Activated CD8-positive, alpha-beta T cell treated with anti-CD3 and anti-CD28 coated beads for 36 hours (primary cell): ENCODE measurements at regions not wholly inside any gene's neighbourhood (a gene's known extent, or its start where the extent isn't known, plus 50 kb on each side); places are given as distances from the start of the nearest gene placed in this dataset.

Source experiments
- ATAC-seq: fragments of 200-7000 bp; cut with Tn5 transposase; one replicate; pipeline ENCODE4 v1.10.0; 2021; ENCODE audit warnings: mild to moderate bottlenecking, moderate library complexity
- CTCF ChIA-PET: fragments of 350-600 bp; sonication (Branson Sonifier 250); formaldehyde crosslinking; loops from one replicate; lab custom pipeline; 2021; ENCODE audit warnings: antibody characterized with exemption; lab: Charles Lee
- POLR2A ChIA-PET: fragments of 350-600 bp; sonication (Branson Sonifier 250); formaldehyde crosslinking; loops from one replicate; lab custom pipeline; 2021; ENCODE audit warnings: antibody characterized with exemption; lab: Charles Lee
- DNase-seq: peaks from one replicate; pipeline ENCODE4 v3.0.0-alpha.2; 2020
- H3K27ac Mint-ChIP-seq: one replicate; pipeline ENCODE4 v1.8.0; 2021; ENCODE audit warnings: mild to moderate bottlenecking, mixed read lengths
- H3K27me3 Mint-ChIP-seq: one replicate; pipeline ENCODE4 v1.8.0; 2021; ENCODE audit warnings: mixed read lengths
- H3K36me3 Mint-ChIP-seq: one replicate; pipeline ENCODE4 v1.8.0; 2021; ENCODE audit warnings: low read depth, mixed read lengths
- H3K4me1 Mint-ChIP-seq: one replicate; pipeline ENCODE4 v1.8.0; 2021; ENCODE audit warnings: low read depth, mixed read lengths
- H3K4me3 Mint-ChIP-seq: one replicate; pipeline ENCODE4 v1.8.0; 2021; ENCODE audit warnings: mild to moderate bottlenecking, moderate library complexity, mixed read lengths
- H3K9me3 Mint-ChIP-seq: one replicate; pipeline ENCODE4 v1.8.0; 2021; ENCODE audit warnings: mixed read lengths
- intact Hi-C: fragments of 100-400 bp; cut with micrococcal nuclease; formaldehyde crosslinking; loops from one replicate; pipeline ENCODE4 v1.10.0; 2022
- TF ChIP-seq, protein P1 (sequence below): fragments of 200-600 bp; IDR thresholded peaks from one replicate; pipeline ENCODE4 v1.8.0; 2022; ENCODE audit warnings: antibody characterized with exemption, mild to moderate bottlenecking

DNA sequence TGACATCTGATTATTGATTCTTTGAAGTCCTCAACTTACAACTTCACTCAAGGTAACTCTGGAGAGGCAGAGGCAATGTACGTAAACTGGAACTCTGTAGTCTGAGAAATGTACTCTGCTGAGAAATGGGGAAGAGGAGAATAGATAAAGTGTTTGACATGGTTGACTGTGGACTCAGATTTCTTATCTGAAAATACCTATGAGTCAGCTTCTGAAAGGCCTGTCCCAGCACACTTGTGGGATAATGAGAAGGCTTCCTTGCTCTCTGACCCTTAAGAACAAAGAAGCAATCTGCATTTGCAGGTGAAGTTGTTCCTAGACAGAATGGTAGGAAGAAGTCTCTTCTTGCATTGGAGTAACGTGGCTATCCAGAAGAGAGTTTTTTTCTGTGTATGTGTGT is 1573.5 kb downstream of the BRINP3 start:
- no peak for DNase-seq
- Mint-ChIP-seq H3K4me3 (no peak overlapping the region), H3K27ac (no peak overlapping the region), H3K36me3 (no peaks in the 10 kb centered on the region), H3K9me3 (peaks cover 8% of the 10 kb centered on the region), H3K27me3 (no peaks in the 10 kb centered on the region), H3K4me1 (no peaks in the 10 kb centered on the region)
- ChIA-PET CTCF (no interaction called here), POLR2A (no interaction called here)
- intact Hi-C loops: no loop called here
- ATAC-seq: no peak
- TF ChIP-seq, protein P1, sequence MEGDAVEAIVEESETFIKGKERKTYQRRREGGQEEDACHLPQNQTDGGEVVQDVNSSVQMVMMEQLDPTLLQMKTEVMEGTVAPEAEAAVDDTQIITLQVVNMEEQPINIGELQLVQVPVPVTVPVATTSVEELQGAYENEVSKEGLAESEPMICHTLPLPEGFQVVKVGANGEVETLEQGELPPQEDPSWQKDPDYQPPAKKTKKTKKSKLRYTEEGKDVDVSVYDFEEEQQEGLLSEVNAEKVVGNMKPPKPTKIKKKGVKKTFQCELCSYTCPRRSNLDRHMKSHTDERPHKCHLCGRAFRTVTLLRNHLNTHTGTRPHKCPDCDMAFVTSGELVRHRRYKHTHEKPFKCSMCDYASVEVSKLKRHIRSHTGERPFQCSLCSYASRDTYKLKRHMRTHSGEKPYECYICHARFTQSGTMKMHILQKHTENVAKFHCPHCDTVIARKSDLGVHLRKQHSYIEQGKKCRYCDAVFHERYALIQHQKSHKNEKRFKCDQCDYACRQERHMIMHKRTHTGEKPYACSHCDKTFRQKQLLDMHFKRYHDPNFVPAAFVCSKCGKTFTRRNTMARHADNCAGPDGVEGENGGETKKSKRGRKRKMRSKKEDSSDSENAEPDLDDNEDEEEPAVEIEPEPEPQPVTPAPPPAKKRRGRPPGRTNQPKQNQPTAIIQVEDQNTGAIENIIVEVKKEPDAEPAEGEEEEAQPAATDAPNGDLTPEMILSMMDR: no peak

DNA sequence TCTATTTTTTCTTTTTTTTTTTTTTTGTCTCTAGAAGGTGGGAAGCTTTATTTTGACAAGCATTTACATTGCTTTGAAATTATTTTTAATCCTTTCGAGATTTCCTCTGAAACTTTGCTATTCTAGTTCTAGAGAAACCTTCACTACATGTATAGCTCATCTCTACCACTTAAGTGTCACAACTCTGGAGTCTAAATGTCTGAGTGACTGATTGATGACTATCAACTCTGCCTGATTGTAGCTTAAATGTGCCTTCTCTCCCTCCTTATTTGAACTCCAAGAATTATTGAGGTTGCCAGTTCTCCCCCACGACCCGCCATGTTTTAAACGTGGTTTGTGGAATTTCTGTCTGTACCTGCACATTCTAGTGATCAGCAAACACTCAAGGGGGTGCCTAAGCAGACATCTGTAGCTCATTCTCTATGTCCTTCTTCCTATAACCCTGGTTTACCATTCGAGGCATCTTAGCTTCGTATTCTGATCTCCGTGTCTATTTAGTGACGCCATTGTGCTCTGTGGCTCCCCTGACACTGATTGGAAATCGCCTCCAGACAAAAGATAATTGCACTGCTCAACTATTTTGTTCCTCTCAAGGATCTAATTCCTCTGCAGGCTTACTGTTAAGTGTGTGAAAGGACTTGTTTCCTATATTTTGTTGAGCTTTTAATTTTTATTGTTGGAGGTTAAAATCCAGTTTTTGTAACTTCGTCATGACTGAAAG is 1570.6 kb downstream of the BRINP3 start:
- no peaks in the 10 kb centered on the region for H3K27me3 Mint-ChIP-seq
- ChIA-PET POLR2A (no interaction called here), CTCF (no interaction called here)
- TF ChIP-seq, protein P1: no peak
- ATAC-seq (no peak), DNase-seq (no peak)
- H3K9me3 Mint-ChIP-seq: peaks cover 8% of the 10 kb centered on the region
- no peak overlapping the region for H3K27ac Mint-ChIP-seq
- intact Hi-C loops: no loop called here
- no peaks in the 10 kb centered on the region for H3K4me1 Mint-ChIP-seq
- no peaks in the 10 kb centered on the region for H3K36me3 Mint-ChIP-seq
- no peak overlapping the region for H3K4me3 Mint-ChIP-seq

DNA sequence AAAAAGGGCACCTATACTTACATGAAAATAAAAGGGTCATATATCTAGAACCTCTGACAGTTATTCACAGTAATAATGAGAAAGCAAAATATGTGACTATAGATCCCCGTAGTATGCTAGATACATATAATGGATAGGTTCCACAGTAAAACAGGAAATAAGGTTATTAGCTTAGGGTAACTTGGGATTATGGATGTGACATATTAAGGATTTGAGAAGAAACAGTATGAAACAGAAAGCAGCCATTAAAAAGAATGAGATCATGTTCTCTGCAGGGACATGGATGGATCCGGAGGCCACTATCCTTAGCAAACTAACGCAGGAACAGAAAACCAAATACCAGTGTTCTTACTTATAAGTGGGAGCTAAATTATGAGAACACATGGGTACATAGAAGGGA is 1547.3 kb downstream of the BRINP3 start:
- Mint-ChIP-seq H3K4me1 (no peaks in the 10 kb centered on the region), H3K27ac (no peak overlapping the region)

DNA sequence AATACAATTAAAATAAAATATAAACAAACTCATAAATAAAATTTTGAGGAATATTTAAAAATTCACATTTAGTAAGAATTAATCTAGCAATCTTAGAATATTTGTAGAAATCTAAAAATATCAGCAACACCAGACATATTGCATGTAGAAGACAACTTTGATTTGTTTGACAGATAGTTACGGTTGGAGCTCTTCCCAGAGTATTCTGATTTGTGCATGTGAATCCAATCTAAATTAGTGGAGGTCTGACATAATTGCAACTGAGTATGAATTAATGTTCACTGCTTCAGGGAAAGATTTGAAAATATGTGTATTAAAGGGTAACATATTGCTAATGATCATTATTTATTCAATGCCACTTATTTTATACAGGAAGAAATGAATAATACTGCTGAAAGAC is 1546.2 kb downstream of the BRINP3 start:
- Mint-ChIP-seq H3K36me3 (no peaks in the 10 kb centered on the region), H3K4me3 (no peak overlapping the region), H3K27me3 (no peaks in the 10 kb centered on the region), H3K9me3 (peaks cover 6% of the 10 kb centered on the region), H3K4me1 (no peaks in the 10 kb centered on the region), H3K27ac (no peak overlapping the region)
- DNase-seq (no peak), ATAC-seq (no peak)
- POLR2A ChIA-PET: no interaction called here
- CTCF ChIA-PET: no interaction called here
- TF ChIP-seq, protein P1: no peak
- intact Hi-C loops: no loop called here

More for the DNA sequence above, 1547.3 kb downstream of the BRINP3 start:
- ATAC-seq (no peak), DNase-seq (no peak)
- H3K27me3 Mint-ChIP-seq: no peaks in the 10 kb centered on the region
- H3K36me3 Mint-ChIP-seq: no peaks in the 10 kb centered on the region
- TF ChIP-seq, protein P1: no peak
- no peak overlapping the region for H3K4me3 Mint-ChIP-seq
- CTCF ChIA-PET: no interaction called here
- H3K9me3 Mint-ChIP-seq: peaks cover 6% of the 10 kb centered on the region
- POLR2A ChIA-PET: no interaction called here
- intact Hi-C loops: no loop called here

DNA sequence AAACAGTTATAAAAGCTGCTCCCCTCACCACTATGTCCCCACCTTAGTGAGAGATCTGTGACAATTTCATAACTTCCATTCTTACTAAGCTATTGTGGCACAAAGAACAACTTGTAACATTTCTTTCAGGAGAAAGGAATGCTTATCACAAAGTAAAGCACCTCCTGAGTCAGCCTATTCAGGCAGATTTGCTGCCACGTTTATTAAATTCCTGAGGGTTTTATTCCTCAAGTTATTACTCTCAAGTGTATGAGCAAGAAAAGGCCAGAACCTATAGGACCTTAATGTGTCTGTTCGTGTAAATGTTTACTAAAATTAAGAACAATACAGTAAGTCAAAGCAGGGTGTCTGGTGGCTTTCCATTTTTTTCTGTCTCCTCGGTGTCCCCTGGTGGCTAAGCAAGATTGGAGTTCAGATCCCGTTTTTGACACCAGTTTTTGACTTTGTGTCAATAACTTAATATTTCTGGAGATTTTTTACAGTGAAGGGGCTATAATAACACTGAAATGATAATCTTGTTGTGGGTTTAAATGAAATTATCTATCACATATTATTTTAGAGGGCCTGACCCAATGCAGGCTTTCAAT is 1539.6 kb downstream of the BRINP3 start:
- Mint-ChIP-seq H3K27ac (no peak overlapping the region), H3K9me3 (peaks cover 4% of the 10 kb centered on the region), H3K27me3 (no peaks in the 10 kb centered on the region), H3K4me1 (no peaks in the 10 kb centered on the region), H3K36me3 (no peaks in the 10 kb centered on the region), H3K4me3 (no peak overlapping the region)
- TF ChIP-seq, protein P1: no peak
- DNase-seq (no peak), ATAC-seq (no peak)
- intact Hi-C loops: no loop called here
- ChIA-PET CTCF (no interaction called here), POLR2A (no interaction called here)
